ENCODE measurements at regions not wholly inside any gene's neighbourhood (a gene's known extent, or its start where the extent isn't known, plus 50 kb on each side); places are given as distances from the start of the nearest gene placed in this dataset.
"Not testable (repeated sequence)": the region's sequence is repeated elsewhere in the genome, so short reads cannot be mapped to it uniquely, and the experiment has no call there.

- no peak for DNase-seq
These were observed 304.8 kb downstream of the CPS1 start for GRCh38 chr2:210861038-210861665.

GRCh38 chr2:210862283-210863065 lies 306.1 kb downstream of the CPS1 start:
- DNase-seq = no peak

GRCh38 chr2:210863283-210863682 lies 306.9 kb downstream of the CPS1 start:
- no peak for DNase-seq

- not testable (repeated sequence) for DNase-seq
These were observed 315.2 kb downstream of the CPS1 start for GRCh38 chr2:210871566-210871965.

- DNase-seq = no peak
These were observed 317.2 kb downstream of the CPS1 start for GRCh38 chr2:210873631-210874030.

GRCh38 chr2:210884227-210884626 lies 327.8 kb downstream of the CPS1 start:
- no peak for DNase-seq

GRCh38 chr2:210888035-210888434 lies 331.6 kb downstream of the CPS1 start:
- DNase-seq = no peak

GRCh38 chr2:210895132-210895531 lies 338.7 kb downstream of the CPS1 start:
- DNase-seq = no peak

GRCh38 chr2:210899131-210899530 lies 342.7 kb downstream of the CPS1 start:
- no peak for DNase-seq

- DNase-seq = no peak
These were observed 344.9 kb downstream of the CPS1 start for GRCh38 chr2:210901326-210901725.

GRCh38 chr2:210912779-210913178 lies 356.4 kb downstream of the CPS1 start:
- DNase-seq = no peak

- DNase-seq = no peak
These were observed 357.1 kb downstream of the CPS1 start for GRCh38 chr2:210913461-210913860.

GRCh38 chr2:210915912-210916311 lies 359.5 kb downstream of the CPS1 start:
- DNase-seq = no peak

GRCh38 chr2:210917465-210917864 lies 361.1 kb downstream of the CPS1 start:
- no peak for DNase-seq

GRCh38 chr2:210919128-210919527 lies 362.7 kb downstream of the CPS1 start:
- DNase-seq = no peak

GRCh38 chr2:210922419-210922818 lies 366.0 kb downstream of the CPS1 start:
- no peak for DNase-seq

- DNase-seq = no peak
These were observed 372.3 kb downstream of the CPS1 start for GRCh38 chr2:210928714-210929113.

GRCh38 chr2:210938228-210938627 lies 381.8 kb downstream of the CPS1 start:
- DNase-seq = no peak

GRCh38 chr2:210946395-210946794 lies 390.0 kb downstream of the CPS1 start:
- DNase-seq = no peak

GRCh38 chr2:210950434-210951060 lies 394.1 kb downstream of the CPS1 start:
- not testable (repeated sequence) for DNase-seq

GRCh38 chr2:210954386-210954907 lies 398.0 kb downstream of the CPS1 start:
- no peak for DNase-seq

GRCh38 chr2:210955591-210955990 lies 399.2 kb downstream of the CPS1 start:
- DNase-seq = no peak

GRCh38 chr2:210956101-210956500 lies 399.7 kb downstream of the CPS1 start:
- DNase-seq = no peak

- DNase-seq = no peak
These were observed 404.9 kb downstream of the CPS1 start for GRCh38 chr2:210961249-210961648.
